Fibroblast of villous mesenchyme (primary cell): ENCODE measurements at regions not wholly inside any gene's neighbourhood (a gene's known extent, or its start where the extent isn't known, plus 50 kb on each side); places are given as distances from the start of the nearest gene placed in this dataset.

Experiments
- DNase-seq: peaks from one replicate; pipeline ENCODE4 v3.0.0-alpha.2; 2010; ENCODE audit warnings: low read depth
- H3K4me3 ChIP-seq: 2 replicates; pipeline ENCODE4 v1.5.1; 2011; ENCODE audit warnings: low read depth, mild to moderate bottlenecking, low read length
- TF ChIP-seq, protein P1 (sequence below): IDR thresholded peaks from 2 replicates; pipeline ENCODE4 v1.5.1; 2012; ENCODE audit warnings: low read depth, mild to moderate bottlenecking, low read length; ENCODE audit not compliant: insufficient read depth

DNA sequence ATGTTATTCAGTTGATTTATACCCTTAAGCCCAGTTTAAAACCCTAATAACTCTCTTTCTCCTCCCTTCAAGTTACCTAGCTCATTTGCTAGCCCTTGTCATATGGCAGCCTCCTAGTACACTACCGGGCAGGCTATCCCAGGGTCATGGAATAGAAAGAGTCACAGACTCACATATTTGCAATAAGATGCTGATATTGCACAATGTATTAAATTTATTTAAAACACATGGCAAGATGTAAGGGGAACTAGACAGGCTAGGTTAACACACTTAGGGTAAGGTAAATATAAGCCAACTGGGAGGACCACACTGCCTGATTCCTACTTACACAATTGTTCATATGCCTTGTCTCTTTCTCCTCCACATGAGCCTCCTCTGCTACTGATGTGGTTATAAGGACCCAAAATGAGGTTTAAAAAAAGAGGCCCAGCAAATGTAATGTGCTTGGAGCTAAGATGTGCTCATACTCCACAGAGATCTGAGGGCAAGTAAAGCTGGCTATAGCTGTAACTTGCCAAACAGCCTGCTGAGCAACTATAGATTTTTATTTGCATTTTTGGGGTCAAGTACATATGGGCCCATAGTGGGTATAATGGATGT, 130.0 kb downstream of the ENC1 start:
- DNase-seq: peak; percentile 18
- TF ChIP-seq, protein P1, sequence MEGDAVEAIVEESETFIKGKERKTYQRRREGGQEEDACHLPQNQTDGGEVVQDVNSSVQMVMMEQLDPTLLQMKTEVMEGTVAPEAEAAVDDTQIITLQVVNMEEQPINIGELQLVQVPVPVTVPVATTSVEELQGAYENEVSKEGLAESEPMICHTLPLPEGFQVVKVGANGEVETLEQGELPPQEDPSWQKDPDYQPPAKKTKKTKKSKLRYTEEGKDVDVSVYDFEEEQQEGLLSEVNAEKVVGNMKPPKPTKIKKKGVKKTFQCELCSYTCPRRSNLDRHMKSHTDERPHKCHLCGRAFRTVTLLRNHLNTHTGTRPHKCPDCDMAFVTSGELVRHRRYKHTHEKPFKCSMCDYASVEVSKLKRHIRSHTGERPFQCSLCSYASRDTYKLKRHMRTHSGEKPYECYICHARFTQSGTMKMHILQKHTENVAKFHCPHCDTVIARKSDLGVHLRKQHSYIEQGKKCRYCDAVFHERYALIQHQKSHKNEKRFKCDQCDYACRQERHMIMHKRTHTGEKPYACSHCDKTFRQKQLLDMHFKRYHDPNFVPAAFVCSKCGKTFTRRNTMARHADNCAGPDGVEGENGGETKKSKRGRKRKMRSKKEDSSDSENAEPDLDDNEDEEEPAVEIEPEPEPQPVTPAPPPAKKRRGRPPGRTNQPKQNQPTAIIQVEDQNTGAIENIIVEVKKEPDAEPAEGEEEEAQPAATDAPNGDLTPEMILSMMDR: no peak
- H3K4me3 ChIP-seq: no peak overlapping the region

DNA sequence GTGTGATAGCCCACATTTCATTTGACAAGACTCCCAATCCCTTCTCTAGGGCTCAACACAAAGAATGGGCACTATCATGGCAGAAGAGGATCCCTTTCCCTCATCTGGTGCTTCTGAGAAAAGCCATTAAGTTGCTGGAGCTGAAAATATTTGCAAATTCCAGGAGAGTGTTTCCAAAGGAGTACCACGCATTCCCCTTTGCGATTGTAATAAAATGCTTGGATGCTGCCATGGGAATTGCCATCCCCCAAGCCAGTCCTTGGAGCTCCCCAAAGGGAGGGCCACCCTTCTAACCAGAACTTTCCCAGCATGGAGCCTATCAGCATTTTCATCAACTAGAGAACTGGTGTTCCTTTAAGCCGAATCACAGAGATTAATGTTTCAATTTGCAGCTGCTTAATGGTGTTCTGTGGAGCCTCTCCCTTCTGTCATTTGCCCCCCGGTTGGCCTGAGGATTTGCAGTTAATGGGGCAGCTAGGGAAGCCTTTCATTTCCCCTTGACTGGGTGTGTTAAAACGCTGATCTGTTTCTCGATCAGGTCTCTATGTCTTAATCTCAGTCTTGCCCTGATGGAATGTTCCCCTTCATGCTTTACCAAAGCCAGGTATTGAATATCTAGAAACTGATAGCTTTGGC, 133.0 kb downstream of the ENC1 start:
- no peak for DNase-seq
- H3K4me3 ChIP-seq: no peak overlapping the region
- TF ChIP-seq, protein P1: no peak

GRCh38 chr5:74506119-74506518, 134.4 kb downstream of the ENC1 start:
- TF ChIP-seq, protein P1: no peak
- no peak for DNase-seq
- H3K4me3 ChIP-seq: no peak overlapping the region

DNA sequence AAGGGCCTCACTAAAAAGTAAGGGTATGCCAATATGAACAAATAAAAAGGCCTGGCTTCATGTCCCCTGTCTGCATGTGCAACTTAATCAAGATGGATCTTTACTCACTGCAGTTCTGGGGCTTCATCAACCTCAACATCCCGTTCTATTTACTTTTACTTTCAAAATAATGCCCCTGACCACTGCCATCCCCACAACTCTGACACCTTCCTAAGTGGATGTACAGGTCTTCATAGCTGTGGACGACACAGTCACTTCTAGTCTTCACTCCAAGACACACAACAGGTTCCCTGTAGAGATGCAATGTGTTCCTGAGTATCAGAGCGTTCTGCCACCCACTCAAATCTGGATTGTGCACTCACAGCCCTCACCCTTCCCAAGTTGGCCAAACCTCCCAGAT, 136.1 kb downstream of the ENC1 start:
- H3K4me3 ChIP-seq: no peak overlapping the region
- TF ChIP-seq, protein P1: no peak
- no peak for DNase-seq

GRCh38 chr5:74502479-74502950, 138.0 kb downstream of the ENC1 start:
- H3K4me3 ChIP-seq: no peak overlapping the region
- DNase-seq: no peak
- TF ChIP-seq, protein P1: no peak

DNA sequence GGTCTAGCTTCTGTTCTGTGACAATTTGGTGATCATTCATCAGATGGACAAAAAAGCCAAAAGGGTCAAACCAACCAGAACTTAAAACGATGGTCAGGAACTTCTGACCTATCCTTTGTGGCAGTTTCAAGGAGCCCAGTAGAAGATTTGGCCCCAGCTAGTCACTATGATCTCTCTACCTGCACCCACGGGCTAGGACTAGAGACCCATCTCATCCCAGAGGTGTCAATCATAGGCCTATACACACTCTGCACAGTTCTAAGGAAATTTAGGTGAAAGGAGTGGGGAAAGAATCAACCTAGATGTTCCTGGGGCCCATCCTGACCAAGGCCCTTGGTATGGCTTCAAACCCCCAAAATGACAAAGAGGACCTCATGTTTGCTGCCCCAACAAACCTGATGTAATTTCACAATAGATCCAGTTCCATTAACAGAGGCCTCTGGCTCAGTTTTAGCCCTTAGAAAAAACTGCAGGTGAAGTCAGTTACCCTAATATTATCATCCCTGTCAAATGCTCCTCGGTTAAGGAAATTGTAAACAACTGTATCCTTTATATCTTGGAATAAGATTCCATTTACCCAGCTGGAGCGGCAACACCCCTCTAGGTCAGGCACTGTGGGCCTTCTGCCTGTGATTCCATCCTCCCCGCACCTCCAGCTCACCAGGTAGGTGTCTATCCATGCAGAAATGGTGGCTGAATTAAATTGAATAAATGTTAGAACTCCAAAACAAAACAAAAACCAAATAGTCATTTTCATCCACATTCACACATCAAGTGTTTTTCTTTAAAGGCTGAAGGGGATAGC, 138.7 kb downstream of the ENC1 start:
- no peak overlapping the region for H3K4me3 ChIP-seq
- DNase-seq: no peak
- TF ChIP-seq, protein P1: no peak
